Endothelial cell of umbilical vein (primary cell): ENCODE measurements at regions not wholly inside any gene's neighbourhood (a gene's known extent, or its start where the extent isn't known, plus 50 kb on each side); places are given as distances from the start of the nearest gene placed in this dataset.

Source experiments
- BruUV-seq: library from RNA; stranded (reverse); fragments of 400-500 nt; replicated peaks from 2 replicates; lab custom pipeline; 2021; lab: Mats Ljungman, UMichigan
- CTCF ChIA-PET: fragments of 300-600, 350-600 bp; sonication (Branson Sonifier 250); formaldehyde crosslinking; loops from one replicate; lab custom pipeline; 2021; ENCODE audit warnings: antibody characterized with exemption, inconsistent platforms; lab: Charles Lee
- POLR2A ChIA-PET: fragments of 300-600, 350-600 bp; sonication (Branson Sonifier 250); formaldehyde crosslinking; loops from one replicate; lab custom pipeline; 2021; ENCODE audit warnings: antibody characterized with exemption, inconsistent platforms; lab: Charles Lee
- DNase-seq: peaks from one replicate; pipeline ENCODE4 v3.0.0-alpha.2; 2011; ENCODE audit warnings: low read depth, low spot score
- FAIRE-seq: peaks from 2 replicates; lab custom pipeline; 2011; peaks lifted over from hg19 to GRCh38; lab: Jason Lieb, UNC
- H2AFZ ChIP-seq: 2 replicates; pipeline ENCODE4 v1.6.0; 2012; ENCODE audit warnings: low read depth, low read length, control low read depth, inconsistent platforms
- H3K27ac ChIP-seq: 2 replicates; pipeline ENCODE4 v1.5.1; 2011; ENCODE audit warnings: low read depth, mild to moderate bottlenecking, control low read depth, low read length, moderate library complexity; ENCODE audit not compliant: insufficient read depth
- H3K27me3 ChIP-seq, 2 experiments: 2 replicates each; pipeline versions ENCODE4 v1.6.0 to v1.6.1; 2011; ENCODE audit warnings: low read length in 2 of 2, mixed read lengths in 1 of 2; ENCODE audit not compliant: control insufficient read depth in 2 of 2, insufficient read depth in 2 of 2
- H3K36me3 ChIP-seq, 2 experiments: 2 replicates in 1 of 2; 3 replicates in 1 of 2; pipeline ENCODE4 v1.5.1; 2011; ENCODE audit warnings: low read length in 2 of 2, mild to moderate bottlenecking in 1 of 2, moderate library complexity in 1 of 2; ENCODE audit not compliant: control insufficient read depth in 2 of 2, insufficient read depth in 2 of 2; ENCODE audit errors: extremely low read depth in 1 of 2
- H3K4me1 ChIP-seq: 3 replicates; pipeline ENCODE4 v1.5.1; 2011; ENCODE audit warnings: mild to moderate bottlenecking, low read length; ENCODE audit not compliant: control insufficient read depth, insufficient read depth; ENCODE audit errors: extremely low read depth
- H3K4me2 ChIP-seq: 2 replicates; pipeline ENCODE4 v1.6.1; 2011; ENCODE audit warnings: low read length, control low read depth, mixed read lengths; ENCODE audit not compliant: insufficient read depth
- H3K4me3 ChIP-seq, 3 experiments: fragments of 200-600 bp in 1 of 3; sonication (generic), shearing (Covaris generic) in 1 of 3; replicated peaks in 1 of 3; 2 replicates each; pipeline ENCODE4 v1.5.1; 2011 to 2016; ENCODE audit warnings: control low read depth in 3 of 3, low read length in 3 of 3, mild to moderate bottlenecking in 2 of 3, inconsistent platforms in 1 of 3, low read depth in 1 of 3, moderate library complexity in 1 of 3; ENCODE audit not compliant: insufficient read depth in 1 of 3
- H3K79me2 ChIP-seq: 2 replicates; pipeline ENCODE4 v1.6.0; 2012; ENCODE audit warnings: low read length, inconsistent platforms; ENCODE audit not compliant: control insufficient read depth, insufficient read depth
- H3K9ac ChIP-seq: replicated peaks from 2 replicates; pipeline ENCODE3; 2011; ENCODE audit warnings: low read length, control low read depth; ENCODE audit not compliant: insufficient read depth; ENCODE audit errors: extremely low read depth
- H3K9me1 ChIP-seq: replicated peaks from 3 replicates; pipeline ENCODE4 v1.6.0; 2011; ENCODE audit warnings: mild to moderate bottlenecking, low read length; ENCODE audit not compliant: control insufficient read depth, insufficient read depth; ENCODE audit errors: extremely low read depth
- H3K9me3 ChIP-seq: replicated peaks from 2 replicates; pipeline ENCODE4 v1.5.1; 2012; ENCODE audit warnings: low read length, inconsistent platforms; ENCODE audit not compliant: control insufficient read depth, insufficient read depth
- H4K20me1 ChIP-seq: replicated peaks from 2 replicates; pipeline ENCODE3; 2011; ENCODE audit warnings: mild to moderate bottlenecking, low read length; ENCODE audit not compliant: control insufficient read depth, insufficient read depth; ENCODE audit errors: extremely low read depth
- CTCF ChIP-seq, 2 donors: IDR thresholded peaks; 1 replicate in 1 of 2; 2 replicates in 1 of 2; pipeline ENCODE4 v1.5.1; 2011; ENCODE audit warnings: low read length in 2 of 2, mild to moderate bottlenecking in 2 of 2, moderate library complexity in 2 of 2, control low read depth in 1 of 2, inconsistent platforms in 1 of 2, low read depth in 1 of 2; ENCODE audit not compliant: insufficient read depth in 1 of 2; ENCODE audit errors: extremely low read depth in 1 of 2
- EZH2 ChIP-seq: IDR thresholded peaks from 2 replicates; pipeline ENCODE4 v1.6.1; 2012; ENCODE audit warnings: borderline replicate concordance, low read depth, mild to moderate bottlenecking, moderate library complexity, low read length, inconsistent platforms; ENCODE audit not compliant: severe bottlenecking
- FOS ChIP-seq: IDR thresholded peaks from 2 replicates; pipeline ENCODE4 v1.6.1; 2011; ENCODE audit warnings: mild to moderate bottlenecking, low read length, moderate library complexity, borderline replicate concordance; ENCODE audit not compliant: insufficient read depth
- GATA2 ChIP-seq: IDR thresholded peaks from 2 replicates; pipeline ENCODE4 v1.7.0; 2011; ENCODE audit warnings: low read depth, mild to moderate bottlenecking, moderate library complexity, mixed read lengths, low read length; ENCODE audit not compliant: insufficient read length, insufficient read depth
- JUN ChIP-seq: IDR thresholded peaks from 2 replicates; pipeline ENCODE4 v1.6.1; 2011; ENCODE audit warnings: borderline replicate concordance, low read depth; ENCODE audit not compliant: insufficient read length, insufficient read depth
- MAX ChIP-seq: IDR thresholded peaks from 2 replicates; pipeline ENCODE4 v1.6.1; 2011; ENCODE audit not compliant: insufficient read depth, insufficient read length
- MYC ChIP-seq: IDR thresholded peaks from one replicate; pipeline ENCODE4 v1.6.1; 2011; ENCODE audit warnings: mild to moderate bottlenecking, low read depth, low read length
- POLR2A ChIP-seq: IDR thresholded peaks from 2 replicates; pipeline ENCODE4 v1.6.1; 2012; ENCODE audit warnings: low read depth, mild to moderate bottlenecking, control low read depth, low read length
- POLR2AphosphoS5 ChIP-seq: IDR thresholded peaks from 2 replicates; pipeline ENCODE4 v1.6.1; 2012; ENCODE audit warnings: low read depth, mild to moderate bottlenecking, control low read depth, low read length, moderate library complexity; ENCODE audit not compliant: insufficient read depth
- dilution Hi-C: fragments of 300-500 bp; cut with MboI; formaldehyde crosslinking; loops from one replicate; pipeline ENCODE4 v1.15.0; 2019; ENCODE audit warnings: low sequenced_read_pairs; ENCODE audit not compliant: extremely low pct_ligation_motif_present
- intact Hi-C: fragments of 100-400 bp; cut with micrococcal nuclease; formaldehyde crosslinking; loops from one replicate; pipeline ENCODE4 v1.10.0; 2022

DNA sequence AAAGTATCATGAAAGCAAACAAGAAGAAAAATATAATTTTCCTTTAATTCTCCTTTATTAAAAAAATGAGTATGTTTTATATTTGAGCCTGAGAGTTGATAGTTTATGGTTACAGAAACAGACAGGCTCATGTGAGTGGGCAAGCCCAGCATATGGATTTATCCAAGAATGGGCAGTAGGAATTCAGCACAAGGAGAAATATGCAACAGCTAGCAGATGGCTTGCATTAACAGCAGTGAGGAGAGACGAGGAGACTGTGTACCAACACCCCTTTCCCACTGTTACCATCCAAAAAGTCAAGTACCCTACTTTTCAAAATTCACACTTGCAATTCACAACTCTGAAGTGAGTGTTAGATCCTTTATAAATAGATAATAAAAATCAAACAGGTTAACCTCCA lies 1760.2 kb upstream of the TENM3 start:
- Histone ChIP-seq H3K9ac (no peak overlapping the region), H3K27ac (no peak overlapping the region), H3K9me3 (no peaks in the 10 kb centered on the region), H3K9me1 (no peaks in the 10 kb centered on the region), H3K27me3 (no peaks in the 10 kb centered on the region), H3K4me1 (no peaks in the 10 kb centered on the region), H3K4me2 (no peak overlapping the region), H4K20me1 (no peaks in the 10 kb centered on the region), H2AFZ (no peak overlapping the region), H3K79me2 (no peaks in the 10 kb centered on the region), H3K4me3 (no peak overlapping the region), H3K36me3 (no peaks in the 10 kb centered on the region)
- intact Hi-C loops (no loop called here), dilution Hi-C loops (no loop called here)
- FAIRE-seq (no peak), DNase-seq (no peak)
- no TSS peak for BruUV-seq
- ChIA-PET CTCF (no interaction called here), POLR2A (no interaction called here)
- TF ChIP-seq JUN (no peak), GATA2 (no peak), EZH2 (no peak), FOS (no peak), POLR2AphosphoS5 (no peak), MYC (no peak), CTCF (IDR thresholded peaks at IDR 0.05; ENCODE audit: extremely low read depth in 1 of 2, insufficient read depth in 1 of 2, low read depth in 1 of 2, low read length in 2 of 2) (no peak), MAX (no peak), POLR2A (no peak)
